ENCODE measurements at regions not wholly inside any gene's neighbourhood (a gene's known extent, or its start where the extent isn't known, plus 50 kb on each side); places are given as distances from the start of the nearest gene placed in this dataset.

DNA sequence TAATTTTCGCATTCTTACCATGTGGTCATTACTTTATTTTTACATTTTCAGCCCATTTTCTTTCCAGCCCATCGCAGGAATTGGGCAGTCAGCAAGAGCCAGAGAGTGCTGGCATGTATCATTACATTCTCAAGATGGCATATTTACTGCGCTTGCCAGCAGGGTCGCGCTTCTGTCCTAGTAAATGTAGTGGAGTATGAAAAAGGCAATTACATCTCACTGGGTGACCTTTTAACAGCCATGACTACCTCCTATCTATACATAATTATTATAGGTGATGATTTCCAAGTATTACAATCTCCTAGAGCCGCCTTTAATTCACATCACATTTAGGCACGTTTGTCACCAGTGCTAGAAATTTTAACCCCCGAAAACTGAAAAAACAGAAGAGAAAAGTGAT lies 433.7 kb upstream of the MGMT start:
- TF ChIP-seq, protein P1, sequence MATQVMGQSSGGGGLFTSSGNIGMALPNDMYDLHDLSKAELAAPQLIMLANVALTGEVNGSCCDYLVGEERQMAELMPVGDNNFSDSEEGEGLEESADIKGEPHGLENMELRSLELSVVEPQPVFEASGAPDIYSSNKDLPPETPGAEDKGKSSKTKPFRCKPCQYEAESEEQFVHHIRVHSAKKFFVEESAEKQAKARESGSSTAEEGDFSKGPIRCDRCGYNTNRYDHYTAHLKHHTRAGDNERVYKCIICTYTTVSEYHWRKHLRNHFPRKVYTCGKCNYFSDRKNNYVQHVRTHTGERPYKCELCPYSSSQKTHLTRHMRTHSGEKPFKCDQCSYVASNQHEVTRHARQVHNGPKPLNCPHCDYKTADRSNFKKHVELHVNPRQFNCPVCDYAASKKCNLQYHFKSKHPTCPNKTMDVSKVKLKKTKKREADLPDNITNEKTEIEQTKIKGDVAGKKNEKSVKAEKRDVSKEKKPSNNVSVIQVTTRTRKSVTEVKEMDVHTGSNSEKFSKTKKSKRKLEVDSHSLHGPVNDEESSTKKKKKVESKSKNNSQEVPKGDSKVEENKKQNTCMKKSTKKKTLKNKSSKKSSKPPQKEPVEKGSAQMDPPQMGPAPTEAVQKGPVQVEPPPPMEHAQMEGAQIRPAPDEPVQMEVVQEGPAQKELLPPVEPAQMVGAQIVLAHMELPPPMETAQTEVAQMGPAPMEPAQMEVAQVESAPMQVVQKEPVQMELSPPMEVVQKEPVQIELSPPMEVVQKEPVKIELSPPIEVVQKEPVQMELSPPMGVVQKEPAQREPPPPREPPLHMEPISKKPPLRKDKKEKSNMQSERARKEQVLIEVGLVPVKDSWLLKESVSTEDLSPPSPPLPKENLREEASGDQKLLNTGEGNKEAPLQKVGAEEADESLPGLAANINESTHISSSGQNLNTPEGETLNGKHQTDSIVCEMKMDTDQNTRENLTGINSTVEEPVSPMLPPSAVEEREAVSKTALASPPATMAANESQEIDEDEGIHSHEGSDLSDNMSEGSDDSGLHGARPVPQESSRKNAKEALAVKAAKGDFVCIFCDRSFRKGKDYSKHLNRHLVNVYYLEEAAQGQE (IDR thresholded peaks at IDR 0.05; ENCODE audit: insufficient read depth in 1 of 2, low read depth in 2 of 2, low read length in 2 of 2), result no peak
- TF ChIP-seq TAF1 (IDR thresholded peaks at IDR 0.05; ENCODE audit: borderline replicate concordance, insufficient read depth, low read length) (no peak), POLR2AphosphoS5 (IDR thresholded peaks at IDR 0.05; ENCODE audit: low read depth, low read length) (no peak), SIN3A (IDR thresholded peaks at IDR 0.05; ENCODE audit: borderline replicate concordance, insufficient read depth, low read length) (no peak), FOXP2 (optimal IDR thresholded peaks at IDR 0.05; ENCODE audit: borderline replicate concordance, extremely low read depth, extremely low read length, insufficient read depth) (no peak)

All from PFSK-1 (cell line).